ENCODE measurements at regions not wholly inside any gene's neighbourhood (a gene's known extent, or its start where the extent isn't known, plus 50 kb on each side); places are given as distances from the start of the nearest gene placed in this dataset.

DNA sequence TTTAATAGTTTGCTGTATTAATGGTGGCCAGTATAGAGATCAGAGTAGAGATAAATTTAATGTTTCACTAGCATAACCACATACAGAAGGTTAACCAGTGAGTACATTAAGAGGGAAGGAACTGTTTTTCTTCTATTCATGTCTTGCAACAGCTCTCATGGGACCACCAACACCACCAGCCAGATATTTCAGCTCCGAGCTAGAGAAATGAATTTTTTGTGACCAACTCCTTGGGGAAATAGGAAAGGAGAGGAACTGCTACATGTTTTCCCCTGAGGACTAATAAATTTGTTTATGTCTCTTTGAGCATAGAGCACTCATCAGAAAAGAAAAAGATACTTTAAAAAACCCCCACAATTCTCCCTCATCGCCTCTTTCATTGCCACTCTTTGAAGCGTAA is 247.5 kb downstream of the MBNL1 start:
- DNase-seq, result no peak

DNA sequence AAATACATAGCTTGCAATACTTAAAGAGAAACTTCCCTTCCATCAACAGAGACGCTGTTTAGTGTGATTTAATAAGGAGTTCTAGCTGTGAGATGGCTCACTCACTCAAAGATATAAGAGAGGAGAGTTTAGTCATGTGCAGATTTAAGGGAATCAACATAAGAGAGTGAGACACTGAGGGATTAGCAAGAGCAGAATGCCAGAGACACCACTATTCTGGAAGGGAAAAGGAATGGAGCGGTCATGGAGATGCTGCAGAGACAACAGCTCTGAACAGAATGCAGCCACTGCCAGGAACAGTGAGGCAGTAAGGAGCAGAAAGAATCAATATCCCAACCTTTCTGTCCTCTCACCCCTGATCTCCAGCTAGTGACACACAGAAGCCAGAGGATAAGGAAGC is 248.8 kb downstream of the MBNL1 start:
- no peak for DNase-seq

DNA sequence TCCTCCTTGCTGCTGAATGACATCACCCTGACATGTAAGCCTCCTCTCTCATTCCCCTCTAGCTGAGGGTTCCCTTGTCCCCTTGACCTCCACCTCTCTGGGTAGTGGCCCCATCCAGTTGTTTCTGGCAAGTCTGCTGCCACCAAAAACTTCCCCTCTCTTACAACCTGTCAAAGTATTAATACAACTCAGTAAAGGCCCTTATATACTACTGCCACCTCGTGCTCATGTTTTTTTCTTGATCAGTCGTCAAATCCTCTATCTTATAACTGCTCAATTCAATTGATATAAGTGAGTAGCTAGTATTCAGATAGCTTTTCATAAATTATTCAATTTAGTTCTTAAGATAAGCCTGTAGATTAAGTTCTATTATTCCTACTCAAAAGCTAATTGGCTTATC is 249.6 kb downstream of the MBNL1 start:
- no peak for DNase-seq

DNA sequence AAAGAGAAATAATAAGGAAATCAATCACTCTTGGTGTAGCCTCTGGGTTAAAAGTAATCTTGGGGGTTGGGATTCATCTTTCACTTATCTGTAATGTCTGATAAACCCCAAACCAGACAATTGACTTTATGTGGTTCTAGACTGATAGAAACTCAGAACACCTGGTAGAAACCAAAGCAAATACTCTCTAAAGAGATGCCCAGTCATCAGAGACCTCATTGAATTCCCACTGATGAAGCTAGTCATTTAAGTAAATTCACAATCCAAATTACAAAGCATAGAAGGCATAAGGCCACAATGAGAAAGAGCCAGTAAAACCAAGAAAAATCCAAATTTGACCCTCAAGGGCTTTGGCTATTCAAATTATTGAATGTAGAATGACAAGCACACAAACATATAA is 250.6 kb downstream of the MBNL1 start:
- no peak for DNase-seq

DNA sequence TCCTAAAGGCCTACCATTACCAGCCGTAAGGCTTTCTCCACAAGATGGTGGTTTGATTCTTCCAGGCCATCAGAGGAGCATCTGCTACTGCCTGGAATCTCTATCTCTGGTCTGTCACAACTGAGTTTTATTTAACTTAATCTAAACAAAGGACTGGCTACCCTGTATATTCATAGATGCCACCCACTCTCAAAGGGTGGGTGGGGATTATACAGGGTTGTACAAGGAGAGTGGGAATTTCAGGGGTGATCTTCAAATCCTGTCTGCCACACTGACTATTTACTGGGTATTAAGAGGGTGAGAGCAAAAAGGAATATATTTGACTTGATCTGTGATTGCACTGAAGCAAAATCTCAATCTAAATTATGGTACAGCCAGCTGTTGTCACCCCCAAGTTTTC is 253.3 kb downstream of the MBNL1 start:
- DNase-seq, result no peak

DNA sequence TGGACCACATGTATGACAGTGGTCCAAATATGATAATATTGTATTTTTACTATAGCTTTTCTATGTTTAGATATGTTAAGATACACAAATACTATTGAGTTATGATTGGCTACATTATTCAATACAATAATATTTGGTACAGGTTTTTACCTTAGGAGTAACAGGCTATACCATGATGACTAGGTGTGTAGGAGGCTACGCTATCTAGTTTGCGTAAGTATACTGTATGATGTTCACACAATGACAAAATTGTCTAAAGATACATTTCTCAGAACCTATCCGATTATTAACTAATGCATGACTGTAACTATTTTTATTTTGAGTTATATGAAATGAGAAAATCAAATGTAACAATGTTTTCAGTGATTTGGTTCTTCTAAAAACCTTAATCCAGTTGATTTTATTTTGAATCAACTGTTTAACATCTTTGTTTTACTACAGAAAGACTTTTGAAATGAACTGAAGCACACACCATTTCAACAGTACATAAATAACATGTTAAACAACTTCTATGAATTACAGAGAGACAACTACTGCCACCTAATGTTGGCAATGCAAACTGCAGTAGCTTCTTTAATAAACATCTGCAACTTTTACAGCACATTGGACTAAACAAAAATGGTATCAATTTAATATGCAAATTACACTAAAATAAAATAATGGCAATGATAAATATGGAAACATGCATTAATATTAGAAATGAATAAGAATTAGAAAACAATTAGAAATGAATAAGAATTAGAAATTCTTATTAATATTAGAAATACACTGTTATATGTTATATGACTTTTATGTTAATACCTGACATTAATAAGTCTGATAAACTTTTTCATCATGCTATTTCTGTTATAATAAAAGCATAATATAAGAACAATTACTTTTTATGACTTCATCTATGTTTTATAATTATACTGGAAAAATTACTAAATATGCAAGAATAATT is 255.7 kb downstream of the MBNL1 start:
- no peak for DNase-seq

DNA sequence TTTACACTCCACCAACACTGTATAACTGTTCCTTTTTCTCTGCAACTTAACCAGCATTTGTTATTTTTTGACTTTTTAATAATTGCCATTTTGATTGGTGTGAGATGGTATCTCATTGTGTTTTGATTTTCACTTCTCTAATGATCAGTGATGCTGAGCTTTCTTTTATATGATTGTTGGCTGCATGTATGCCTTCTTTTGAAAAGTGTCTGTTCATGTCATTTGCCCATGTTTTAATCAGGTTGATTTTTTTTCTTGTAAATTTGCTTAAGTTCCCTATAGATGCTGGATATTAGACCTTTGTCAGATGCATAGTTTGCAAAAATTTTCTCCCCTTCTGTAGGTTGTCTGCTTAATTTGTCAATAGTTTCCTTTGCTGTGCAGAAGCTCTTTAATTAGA is 263.0 kb downstream of the MBNL1 start:
- no peak for DNase-seq

DNA sequence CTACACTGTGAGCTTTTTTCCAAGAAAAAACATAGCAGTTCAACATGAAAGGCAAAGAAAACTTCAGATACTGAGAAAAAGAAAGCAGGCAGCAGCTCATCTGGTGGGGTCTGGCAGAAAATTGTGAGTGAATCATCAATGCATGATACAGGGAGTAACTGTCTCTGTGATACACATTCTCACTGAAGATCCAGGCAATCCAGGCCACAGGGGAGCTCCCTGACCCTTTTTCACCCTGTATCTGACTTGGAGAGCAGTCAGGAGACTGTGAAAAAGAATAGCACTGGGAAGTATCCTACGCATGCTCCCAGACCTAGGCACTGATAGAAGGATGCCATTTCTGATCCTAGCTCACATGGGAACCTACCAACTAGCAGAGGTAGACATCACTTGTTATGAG is 269.8 kb downstream of the MBNL1 start:
- DNase-seq, result no peak

DNA sequence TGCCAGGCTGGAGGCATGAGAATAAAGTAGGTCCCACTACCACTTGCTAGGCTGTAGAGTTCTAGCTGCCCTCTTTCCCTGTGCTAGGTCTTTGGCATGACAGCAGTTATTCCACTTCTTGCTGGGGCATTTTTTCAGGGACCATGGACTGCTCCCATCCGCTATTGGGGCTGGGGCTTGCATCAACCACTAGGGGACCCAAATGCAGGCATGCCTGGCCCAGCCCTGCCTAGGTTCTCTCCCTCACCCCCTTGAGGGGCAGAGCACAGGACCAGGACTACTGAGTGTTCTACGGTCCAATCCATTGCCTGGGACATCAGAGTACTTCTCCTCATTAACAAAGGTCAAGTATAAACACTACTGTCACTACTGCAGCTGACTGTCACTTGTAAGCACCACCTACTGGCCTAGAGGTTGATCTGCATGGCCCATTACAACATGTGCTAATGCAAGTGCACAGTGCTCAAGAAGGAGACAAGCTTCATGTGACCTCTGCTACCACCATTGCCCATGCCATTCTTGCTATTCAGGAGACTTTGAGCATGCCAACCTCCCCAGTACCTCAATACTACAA is 270.5 kb downstream of the MBNL1 start:
- DNase-seq, result no peak

DNA sequence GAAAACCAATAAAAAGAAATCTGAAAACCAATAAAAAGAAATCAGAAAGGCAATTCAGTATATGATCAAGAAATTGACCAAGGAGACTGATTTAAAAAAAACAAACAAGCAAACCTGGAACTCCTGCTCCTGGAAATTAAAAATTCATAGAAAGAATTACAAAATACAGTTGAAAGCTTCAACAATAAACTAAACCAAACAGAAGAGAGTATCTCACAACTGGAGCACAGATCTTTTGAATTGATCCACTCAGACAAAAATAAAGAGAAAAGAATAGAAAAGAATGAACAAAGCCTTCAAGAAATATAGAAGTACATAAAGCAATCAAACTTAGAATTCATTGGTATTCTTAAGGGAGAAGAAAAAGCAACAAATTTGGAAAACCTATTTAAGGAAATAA is 271.4 kb downstream of the MBNL1 start:
- no peak for DNase-seq

DNA sequence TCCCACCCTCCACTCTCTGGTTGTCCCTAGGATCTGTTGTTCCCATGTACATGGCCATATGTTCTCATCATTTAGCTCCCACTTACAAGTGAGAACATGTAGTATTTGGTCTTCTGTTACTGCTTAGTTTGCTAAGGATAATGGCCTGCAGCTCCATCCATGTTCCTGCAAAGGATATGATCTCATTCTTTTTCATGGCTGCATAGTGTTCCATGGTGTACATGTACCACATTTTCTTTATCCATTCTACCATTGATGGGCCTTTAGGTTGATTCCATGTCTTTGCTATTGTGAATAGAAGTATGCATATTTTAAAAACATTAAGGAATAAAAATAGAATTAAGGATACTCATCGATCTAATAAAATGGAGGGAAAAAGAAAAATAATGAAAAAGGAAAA is 278.4 kb downstream of the MBNL1 start:
- no peak for DNase-seq

DNA sequence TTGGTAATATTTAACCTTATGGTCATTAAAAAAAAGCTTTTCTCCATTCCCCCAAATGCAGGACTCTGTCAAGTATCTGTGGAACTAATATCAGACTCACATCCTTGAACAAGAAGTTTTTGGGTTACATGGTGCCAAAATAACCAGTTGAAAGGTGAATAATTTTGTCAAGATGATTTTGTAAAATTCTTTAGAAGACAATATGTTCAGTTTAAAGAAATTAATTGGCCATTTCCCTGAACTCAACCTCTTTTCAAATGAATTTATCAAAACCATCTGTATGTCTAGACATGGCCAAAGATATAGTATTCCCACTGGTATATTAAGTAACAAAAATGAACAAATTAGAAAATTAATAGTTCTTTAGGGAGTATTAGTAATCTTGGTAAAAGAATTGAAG is 280.5 kb downstream of the MBNL1 start:
- DNase-seq, result no peak

DNA sequence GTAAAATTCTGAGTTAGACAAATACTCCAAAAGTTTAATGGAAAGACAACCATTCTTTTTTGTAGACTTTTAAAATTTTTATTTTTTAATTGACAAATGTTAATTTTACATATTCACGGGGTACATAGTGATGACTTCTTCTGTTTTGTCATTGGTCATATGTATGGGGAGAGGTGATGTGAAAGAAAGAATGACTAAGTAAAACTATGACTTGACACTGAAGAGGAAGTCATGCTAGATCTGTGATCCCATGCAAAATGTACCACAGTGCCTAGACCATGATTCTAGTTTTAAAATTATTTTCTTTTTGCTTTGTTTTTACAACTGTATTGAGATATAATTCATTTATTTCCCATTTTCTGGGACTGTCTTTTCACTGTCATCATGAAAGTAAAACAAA is 281.6 kb downstream of the MBNL1 start:
- DNase-seq, result no peak

DNA sequence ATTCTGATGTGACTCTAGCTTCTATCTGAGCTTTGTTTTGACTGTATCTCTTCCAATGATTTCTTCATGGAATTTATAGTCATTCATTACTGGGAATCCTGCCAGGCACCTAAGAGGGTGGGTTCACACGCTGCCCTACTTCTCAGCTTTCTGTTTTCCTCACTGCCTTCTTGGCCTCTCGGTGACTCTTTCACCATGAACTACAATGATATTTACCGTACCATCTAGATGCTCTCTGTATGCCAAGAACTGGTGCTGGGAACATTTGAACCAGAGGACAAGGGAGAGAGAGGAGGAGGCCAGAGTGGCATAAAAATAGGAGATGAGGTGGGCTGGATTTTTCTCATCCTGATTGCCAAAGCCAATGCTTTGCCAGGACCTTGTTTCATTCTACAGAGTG is 280.0 kb upstream of the P2RY1 start:
- DNase-seq, result no peak

DNA sequence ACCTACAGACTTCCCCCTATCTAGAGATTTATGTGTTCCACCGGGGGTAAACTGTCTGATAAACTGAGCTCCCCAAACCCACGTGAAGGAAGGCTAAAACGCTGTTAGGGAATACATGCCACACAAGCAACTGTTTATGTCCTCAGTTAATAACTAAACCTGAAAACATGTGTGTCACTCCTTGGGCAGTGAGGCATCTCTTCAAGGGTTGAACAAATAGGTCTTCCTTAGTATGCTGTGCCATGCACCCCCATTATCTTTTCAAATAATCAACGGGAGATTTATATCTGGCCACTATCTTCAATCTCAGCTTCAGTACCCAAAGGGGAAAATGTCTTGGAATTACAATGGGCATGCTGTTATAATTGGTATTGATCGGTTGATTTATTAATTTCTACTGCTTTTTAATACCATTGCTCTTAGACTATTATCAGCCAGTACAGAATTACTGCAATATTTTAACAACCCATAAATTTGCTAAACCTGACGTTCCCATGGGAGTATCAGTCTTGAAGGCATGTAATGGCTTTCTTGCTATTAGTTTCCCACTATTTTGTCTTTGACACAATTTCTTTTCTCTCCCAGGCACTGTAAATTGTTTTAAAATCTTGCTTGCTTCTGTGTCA is 279.2 kb upstream of the P2RY1 start:
- DNase-seq, result no peak

DNA sequence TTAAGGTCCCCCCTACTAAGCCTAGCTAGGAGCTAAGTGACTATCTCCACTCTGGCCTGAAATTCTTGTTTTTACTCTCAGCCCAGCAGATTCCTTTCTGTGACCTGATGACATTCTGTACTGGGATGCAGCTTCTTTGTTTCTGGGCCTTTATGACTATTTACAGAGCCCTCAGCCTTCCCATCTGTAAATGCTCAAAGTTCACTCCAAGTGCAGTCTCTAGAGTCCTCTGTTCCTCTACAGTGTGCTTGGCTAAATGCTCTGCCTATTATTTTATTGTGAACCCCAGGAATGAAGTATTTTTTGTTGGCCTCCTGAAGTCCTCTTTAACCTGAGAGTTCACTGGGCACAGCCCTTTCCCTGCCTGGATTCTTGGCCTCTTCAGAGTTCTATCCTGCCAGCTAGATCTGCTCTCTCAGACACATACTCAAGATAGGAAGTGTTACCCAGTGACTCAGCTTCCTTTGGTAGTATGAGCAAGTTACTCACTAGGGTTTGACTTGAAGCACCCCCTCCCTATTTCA is 278.1 kb upstream of the P2RY1 start:
- no peak for DNase-seq

DNA sequence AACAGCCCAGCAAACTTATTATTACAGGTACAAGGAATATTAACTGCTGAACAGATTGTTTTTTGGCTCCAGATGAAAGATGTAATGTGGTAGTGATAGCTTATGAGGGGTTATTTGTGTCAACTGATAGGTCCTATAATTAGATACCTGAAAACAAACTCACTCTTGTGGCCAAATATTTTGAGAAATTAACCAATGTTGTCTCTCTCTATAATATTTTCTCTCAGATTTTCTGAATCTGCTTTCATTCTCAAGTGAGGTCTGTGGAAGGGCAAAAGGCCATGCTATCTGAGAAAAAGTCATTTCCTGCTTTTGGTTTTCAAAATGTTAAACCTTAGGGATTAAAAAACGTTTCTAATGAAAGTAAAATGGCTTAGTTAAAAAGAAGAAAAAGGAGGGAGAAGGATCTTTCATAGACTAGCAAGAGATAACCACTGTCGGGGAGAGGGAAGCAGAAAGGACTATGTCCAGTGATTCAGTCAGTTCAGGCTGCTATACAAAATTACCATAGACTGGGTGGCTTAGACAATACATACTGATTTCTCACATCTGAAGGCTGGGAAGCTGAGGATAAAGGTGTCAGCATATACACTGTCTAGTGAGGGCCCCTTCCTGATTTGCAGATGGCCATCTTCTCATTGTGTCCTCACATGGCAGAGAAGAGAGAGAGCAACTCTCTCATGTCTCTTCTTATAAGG is 277.5 kb upstream of the P2RY1 start:
- DNase-seq, result no peak

DNA sequence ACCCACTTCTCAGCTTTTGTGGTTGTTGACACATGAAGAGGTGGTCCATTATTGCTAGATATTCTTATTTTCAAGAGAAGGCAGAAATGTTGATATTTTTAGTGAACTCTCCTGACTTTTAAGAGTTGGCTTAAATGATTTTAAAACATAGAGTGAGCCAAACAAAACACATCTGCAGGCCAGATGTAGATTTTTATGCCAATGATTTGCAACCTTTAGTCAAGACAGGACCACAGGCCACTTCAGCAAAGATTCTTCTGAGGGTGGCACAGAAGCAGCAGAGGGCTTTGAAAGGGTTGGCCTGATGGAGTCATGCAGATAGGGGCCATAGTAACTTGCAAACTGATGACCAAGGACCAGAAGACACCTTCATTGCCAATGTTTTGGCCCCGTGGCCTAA is 276.5 kb upstream of the P2RY1 start:
- DNase-seq, result no peak

DNA sequence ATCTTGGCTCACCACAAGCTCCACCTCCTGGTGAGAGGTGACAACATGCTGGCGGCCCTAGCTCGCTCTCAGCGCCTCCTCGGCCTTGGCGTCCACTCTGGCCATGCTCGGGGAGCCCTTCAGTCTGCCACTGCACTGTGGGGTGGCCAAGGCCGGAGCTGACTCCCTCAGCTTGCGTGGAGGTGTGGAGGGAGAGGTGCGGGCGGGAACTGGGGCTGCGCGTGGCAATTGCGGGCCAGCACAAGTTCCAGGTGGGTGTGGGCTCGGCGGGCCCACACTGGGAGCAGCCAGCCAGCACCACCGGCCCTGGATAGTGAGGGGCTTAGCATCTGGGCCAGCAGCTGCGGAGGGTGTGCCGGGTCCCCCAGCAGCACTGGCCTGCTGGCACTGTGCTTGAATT is 275.7 kb upstream of the P2RY1 start:
- DNase-seq, result no peak

DNA sequence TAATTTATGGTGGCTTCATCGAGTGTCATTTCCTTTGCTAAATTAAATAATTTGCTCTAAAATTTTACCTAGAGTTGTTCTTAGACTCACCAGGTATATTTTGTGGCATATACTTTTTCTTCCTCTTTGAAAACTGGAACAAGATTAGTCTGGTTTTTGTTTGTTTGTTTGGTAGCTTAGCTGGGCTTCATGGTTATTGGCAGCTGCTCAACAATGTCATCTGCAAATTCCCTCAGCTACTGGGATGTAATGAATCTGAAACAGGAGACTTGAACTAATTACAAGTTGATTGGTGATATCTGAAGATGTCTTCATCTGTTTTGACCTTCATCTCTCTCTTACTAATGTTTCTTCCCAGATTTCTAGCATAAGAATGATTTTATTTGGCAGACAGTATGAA is 270.5 kb upstream of the P2RY1 start:
- DNase-seq, result no peak

DNA sequence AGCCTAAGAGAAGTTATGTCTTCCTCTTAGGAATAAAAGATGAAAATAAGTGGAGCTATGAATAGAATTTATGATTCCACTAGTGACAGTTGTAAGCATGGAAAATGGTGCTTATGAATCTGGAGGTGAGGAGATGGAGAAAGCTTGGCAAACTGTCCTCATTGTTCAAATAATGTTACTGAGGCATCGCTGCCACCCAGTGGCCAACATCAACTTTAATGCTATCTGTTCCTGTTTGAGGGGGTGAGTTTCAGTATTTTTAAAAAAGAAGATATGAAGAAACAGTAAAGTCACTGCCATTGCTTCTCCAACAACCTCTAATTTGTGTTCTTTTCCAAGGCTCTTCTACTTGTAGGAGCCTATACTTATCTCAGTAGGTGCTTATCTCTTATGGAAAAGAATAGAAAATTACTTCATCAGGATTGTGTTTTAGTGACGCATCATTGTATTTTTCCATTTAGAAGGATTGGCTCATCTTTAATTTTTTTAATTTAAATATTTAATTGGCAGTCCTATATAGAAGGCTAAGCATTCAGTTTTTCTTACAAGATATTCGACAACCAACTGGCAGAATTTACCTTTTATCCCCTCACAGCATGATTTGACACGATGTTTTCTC is 260.4 kb upstream of the P2RY1 start:
- DNase-seq, result peak; percentile 10

DNA sequence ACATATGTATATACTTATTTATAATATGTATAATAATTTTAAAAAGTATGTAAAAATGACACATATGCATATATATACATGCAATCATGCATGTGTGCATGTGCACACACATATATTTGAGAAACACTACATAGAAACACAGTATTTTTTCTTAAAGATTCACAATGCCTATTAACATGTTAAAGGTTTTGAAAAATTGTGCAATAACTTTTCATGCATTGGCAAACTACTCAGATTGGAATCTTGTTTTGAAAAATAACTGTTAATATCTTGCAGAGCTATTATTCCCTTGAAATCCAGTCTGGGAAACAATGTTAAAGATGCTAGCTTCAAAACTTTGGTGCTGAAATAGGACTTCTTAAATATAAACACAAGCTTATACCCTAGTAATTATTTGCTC is 256.2 kb upstream of the P2RY1 start:
- DNase-seq, result no peak

DNA sequence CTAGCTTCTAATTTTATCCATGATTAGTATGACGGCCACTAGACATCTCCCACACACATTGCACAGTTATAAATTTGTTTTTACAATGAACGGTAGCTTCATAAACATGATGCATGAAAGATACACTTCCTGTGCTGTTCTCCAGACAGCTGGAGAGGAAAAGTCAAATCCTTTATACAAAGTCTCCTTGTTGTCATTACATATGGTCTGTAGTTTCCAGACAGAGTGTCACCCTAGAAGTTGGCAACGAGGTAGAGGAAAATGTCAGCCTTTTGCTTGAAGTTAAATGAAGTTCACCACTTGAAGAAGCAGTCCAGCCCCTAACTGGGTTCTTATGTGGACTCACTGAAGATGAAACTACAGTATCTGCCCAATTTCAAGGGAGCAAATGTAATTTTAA is 253.0 kb upstream of the P2RY1 start:
- DNase-seq, result no peak
